OCI-LY1 (cell line): ENCODE measurements at regions not wholly inside any gene's neighbourhood (a gene's known extent, or its start where the extent isn't known, plus 50 kb on each side); places are given as distances from the start of the nearest gene placed in this dataset.

Experiments
- H2AFZ ChIP-seq: fragments of 200-600 bp; sonication (generic), shearing (Covaris generic); 2 replicates; pipeline ENCODE4 v1.6.0; 2014; ENCODE audit warnings: antibody characterized with exemption, mild to moderate bottlenecking, low read length
- H3F3A ChIP-seq: fragments of 200-600 bp; sonication (generic), shearing (Covaris generic); 2 replicates; pipeline ENCODE4 v1.6.0; 2014; ENCODE audit warnings: mild to moderate bottlenecking, antibody characterized with exemption, low read length, moderate library complexity; ENCODE audit not compliant: insufficient read depth
- H3K27ac ChIP-seq: fragments of 200-600 bp; sonication (generic); 2 replicates; pipeline ENCODE4 v1.5.1; 2014; ENCODE audit warnings: low read length, mixed run types, mild to moderate bottlenecking, low read depth; ENCODE audit not compliant: poor library complexity, severe bottlenecking
- H3K27me3 ChIP-seq: fragments of 200-600 bp; sonication (generic); 2 replicates; pipeline ENCODE4 v1.6.0; 2014; ENCODE audit warnings: antibody characterized with exemption, mild to moderate bottlenecking, low read length, moderate library complexity; ENCODE audit not compliant: insufficient read depth
- H3K36me3 ChIP-seq: fragments of 200-600 bp; sonication (generic); 2 replicates; pipeline ENCODE4 v1.6.1; 2014; ENCODE audit warnings: mild to moderate bottlenecking, antibody characterized with exemption, low read length, moderate library complexity, mixed read lengths; ENCODE audit not compliant: insufficient read depth
- H3K4me1 ChIP-seq: fragments of 200-600 bp; sonication (generic); 2 replicates; pipeline ENCODE4 v1.5.1; 2014; ENCODE audit warnings: mild to moderate bottlenecking, low read length, moderate library complexity; ENCODE audit not compliant: insufficient read depth, severe bottlenecking
- H3K4me2 ChIP-seq: fragments of 200-600 bp; sonication (generic), shearing (Covaris generic); 2 replicates; pipeline ENCODE4 v1.6.1; 2014; ENCODE audit warnings: low read length
- H3K4me3 ChIP-seq: fragments of 200-600 bp; sonication (generic); 2 replicates; pipeline ENCODE4 v1.5.1; 2014; ENCODE audit warnings: low read length, low read depth, mild to moderate bottlenecking, mixed read lengths; ENCODE audit not compliant: poor library complexity, severe bottlenecking
- H3K79me2 ChIP-seq: fragments of 200-600 bp; shearing (Covaris generic); 2 replicates; pipeline ENCODE4 v1.6.1; 2016; ENCODE audit warnings: mixed run types, low read length, mixed read lengths; ENCODE audit not compliant: insufficient read depth
- H3K9ac ChIP-seq: fragments of 200-600 bp; sonication (generic), shearing (Covaris generic); 2 replicates; pipeline ENCODE4 v1.6.1; 2014; ENCODE audit warnings: mild to moderate bottlenecking, low read length, mixed read lengths
- H3K9me2 ChIP-seq: fragments of 200-600 bp; sonication (generic), shearing (Covaris generic); 2 replicates; pipeline ENCODE4 v1.6.1; 2014; ENCODE audit warnings: low read depth, mild to moderate bottlenecking, low read length, mixed read lengths
- H3K9me3 ChIP-seq: fragments of 200-600 bp; shearing (Covaris generic); 2 replicates; pipeline ENCODE4 v1.6.1; 2014; ENCODE audit warnings: low read length, mixed read lengths
- H4K20me1 ChIP-seq: fragments of 200-600 bp; sonication (generic), shearing (Covaris generic); 2 replicates; pipeline ENCODE4 v1.6.0; 2016; ENCODE audit warnings: mild to moderate bottlenecking, low read length; ENCODE audit not compliant: insufficient read depth
- CTCF ChIP-seq: fragments of 200-600 bp; sonication (generic), shearing (Covaris generic); IDR thresholded peaks from 2 replicates; pipeline ENCODE4 v1.5.1; 2017; ENCODE audit warnings: mild to moderate bottlenecking, antibody characterized with exemption, low read length, moderate library complexity, mixed read lengths
- EZH2 ChIP-seq: fragments of 200-600 bp; sonication (generic), shearing (Covaris generic); IDR thresholded peaks from 2 replicates; pipeline ENCODE4 v1.8.0; 2017; ENCODE audit warnings: borderline replicate concordance, mixed run types, mild to moderate bottlenecking, antibody characterized with exemption, low read length, moderate library complexity, mixed read lengths

GRCh38 chr5:74309050-74309449, 331.5 kb downstream of the ENC1 start:
- Histone ChIP-seq H3K4me3 (no peak overlapping the region), H2AFZ (no peak overlapping the region), H3K27ac (no peak overlapping the region), H3K9me3 (no peaks in the 10 kb centered on the region), H3K79me2 (no peaks in the 10 kb centered on the region), H3K36me3 (no peaks in the 10 kb centered on the region), H3K9ac (no peak overlapping the region), H3K4me2 (no peak overlapping the region), H3K27me3 (no peaks in the 10 kb centered on the region), H3F3A (no peaks in the 10 kb centered on the region), H3K4me1 (no peaks in the 10 kb centered on the region), H3K9me2 (no peaks in the 10 kb centered on the region), H4K20me1 (no peaks in the 10 kb centered on the region)
- TF ChIP-seq CTCF (no peak), EZH2 (no peak)

- H3K4me3 ChIP-seq: no peak overlapping the region
- no peaks in the 10 kb centered on the region for H3K4me1 ChIP-seq
- H3K9ac ChIP-seq: no peak overlapping the region
- H3K4me2 ChIP-seq: no peak overlapping the region
- H3F3A ChIP-seq: no peaks in the 10 kb centered on the region
- no peaks in the 10 kb centered on the region for H3K9me2 ChIP-seq
- no peaks in the 10 kb centered on the region for H3K36me3 ChIP-seq
- H4K20me1 ChIP-seq: no peaks in the 10 kb centered on the region
- no peak overlapping the region for H3K27ac ChIP-seq
- H2AFZ ChIP-seq: no peak overlapping the region
- no peaks in the 10 kb centered on the region for H3K79me2 ChIP-seq
- no peak for TF ChIP-seq EZH2
- TF ChIP-seq CTCF: no peak
- no peaks in the 10 kb centered on the region for H3K27me3 ChIP-seq
- H3K9me3 ChIP-seq: no peaks in the 10 kb centered on the region
These were observed 333.7 kb downstream of the ENC1 start for GRCh38 chr5:74306845-74307244.

- Histone ChIP-seq H3K79me2 (no peaks in the 10 kb centered on the region), H3K9ac (no peak overlapping the region), H2AFZ (no peak overlapping the region), H3K4me3 (no peak overlapping the region), H3K4me2 (no peak overlapping the region), H3K9me3 (no peaks in the 10 kb centered on the region), H3K36me3 (no peaks in the 10 kb centered on the region), H4K20me1 (no peaks in the 10 kb centered on the region), H3K4me1 (no peaks in the 10 kb centered on the region), H3K27ac (no peak overlapping the region), H3K27me3 (no peaks in the 10 kb centered on the region), H3F3A (no peaks in the 10 kb centered on the region), H3K9me2 (no peaks in the 10 kb centered on the region)
- TF ChIP-seq EZH2 (no peak), CTCF (no peak)
These were observed 336.0 kb downstream of the ENC1 start for GRCh38 chr5:74304536-74304935.
